Activated naive CD8-positive, alpha-beta T cell treated with anti-CD3 and anti-CD28 coated beads, Interleukin-2, amount 10 ng/mL, durations not matched to agents 7 days and 5 days (primary cell): ENCODE measurements at regions not wholly inside any gene's neighbourhood (a gene's known extent, or its start where the extent isn't known, plus 50 kb on each side); places are given as distances from the start of the nearest gene placed in this dataset.

Source experiments
- ATAC-seq: fragments of 150-1000 bp; cut with Tn5 transposase; one replicate; pipeline ENCODE4 v1.10.0; 2021; ENCODE audit warnings: low read depth, moderate library complexity
- POLR2A ChIA-PET: fragments of 350-600 bp; sonication (Branson Sonifier 250); formaldehyde crosslinking; loops from one replicate; lab custom pipeline; 2021; ENCODE audit warnings: antibody characterized with exemption; lab: Charles Lee
- DNase-seq: peaks from one replicate; pipeline ENCODE4 v3.0.0; 2021
- H3K27ac Mint-ChIP-seq: one replicate; pipeline ENCODE4 v1.8.0; 2022; ENCODE audit warnings: mild to moderate bottlenecking, mixed read lengths
- H3K27me3 Mint-ChIP-seq: one replicate; pipeline ENCODE4 v1.8.0; 2022; ENCODE audit warnings: mild to moderate bottlenecking, moderate library complexity, mixed read lengths
- H3K36me3 Mint-ChIP-seq: one replicate; pipeline ENCODE4 v1.8.0; 2021; ENCODE audit warnings: mild to moderate bottlenecking, mixed read lengths
- H3K4me1 Mint-ChIP-seq: one replicate; pipeline ENCODE4 v1.8.0; 2021; ENCODE audit warnings: mixed read lengths
- H3K4me3 Mint-ChIP-seq: one replicate; pipeline ENCODE4 v1.8.0; 2022; ENCODE audit warnings: mild to moderate bottlenecking, moderate library complexity, mixed read lengths
- H3K9me3 Mint-ChIP-seq: one replicate; pipeline ENCODE4 v1.8.0; 2021; ENCODE audit warnings: mixed read lengths

GRCh38 chr15:47561102-47561501, 156.2 kb upstream of the SEMA6D start:
- ATAC-seq = no peak
- no peak for DNase-seq
- no peaks in the 10 kb centered on the region for H3K36me3 Mint-ChIP-seq
- H3K9me3 Mint-ChIP-seq = peaks cover 6% of the 10 kb centered on the region
- no peak overlapping the region for H3K4me3 Mint-ChIP-seq
- POLR2A ChIA-PET = no interaction called here
- H3K4me1 Mint-ChIP-seq = no peaks in the 10 kb centered on the region
- no peak overlapping the region for H3K27ac Mint-ChIP-seq
- no peaks in the 10 kb centered on the region for H3K27me3 Mint-ChIP-seq

- no peak for ATAC-seq
- no peaks in the 10 kb centered on the region for H3K36me3 Mint-ChIP-seq
- no peak overlapping the region for H3K4me3 Mint-ChIP-seq
- no peak overlapping the region for H3K27ac Mint-ChIP-seq
- DNase-seq = no peak
- H3K4me1 Mint-ChIP-seq = no peaks in the 10 kb centered on the region
- H3K9me3 Mint-ChIP-seq = no peaks in the 10 kb centered on the region
- POLR2A ChIA-PET = no interaction called here
- H3K27me3 Mint-ChIP-seq = no peaks in the 10 kb centered on the region
Observed at GRCh38 chr15:47565949-47566348, 151.4 kb upstream of the SEMA6D start.

GRCh38 chr15:47566610-47567009, 150.7 kb upstream of the SEMA6D start:
- DNase-seq = no peak
- Mint-ChIP-seq H3K4me3 (no peak overlapping the region), H3K9me3 (no peaks in the 10 kb centered on the region), H3K36me3 (no peaks in the 10 kb centered on the region), H3K4me1 (no peaks in the 10 kb centered on the region), H3K27ac (no peak overlapping the region), H3K27me3 (no peaks in the 10 kb centered on the region)
- POLR2A ChIA-PET = no interaction called here
- no peak for ATAC-seq

GRCh38 chr15:47568030-47568429, 149.3 kb upstream of the SEMA6D start:
- POLR2A ChIA-PET = no interaction called here
- DNase-seq (no peak), ATAC-seq (no peak)
- H3K36me3 Mint-ChIP-seq = no peaks in the 10 kb centered on the region
- H3K27me3 Mint-ChIP-seq = no peaks in the 10 kb centered on the region
- H3K27ac Mint-ChIP-seq = no peak overlapping the region
- H3K4me3 Mint-ChIP-seq = no peak overlapping the region
- H3K9me3 Mint-ChIP-seq = no peaks in the 10 kb centered on the region
- H3K4me1 Mint-ChIP-seq = no peaks in the 10 kb centered on the region

- POLR2A ChIA-PET = no interaction called here
- no peaks in the 10 kb centered on the region for H3K36me3 Mint-ChIP-seq
- H3K27ac Mint-ChIP-seq = no peak overlapping the region
- ATAC-seq = no peak
- no peaks in the 10 kb centered on the region for H3K4me1 Mint-ChIP-seq
- DNase-seq = no peak
- no peaks in the 10 kb centered on the region for H3K27me3 Mint-ChIP-seq
- H3K9me3 Mint-ChIP-seq = no peaks in the 10 kb centered on the region
- no peak overlapping the region for H3K4me3 Mint-ChIP-seq
Observed at GRCh38 chr15:47570044-47570443, 147.3 kb upstream of the SEMA6D start.

GRCh38 chr15:47570451-47570850, 146.9 kb upstream of the SEMA6D start:
- Mint-ChIP-seq H3K9me3 (no peaks in the 10 kb centered on the region), H3K4me3 (no peak overlapping the region), H3K36me3 (no peaks in the 10 kb centered on the region), H3K4me1 (no peaks in the 10 kb centered on the region), H3K27me3 (no peaks in the 10 kb centered on the region), H3K27ac (no peak overlapping the region)
- DNase-seq = no peak
- POLR2A ChIA-PET = no interaction called here
- ATAC-seq = no peak

GRCh38 chr15:47570881-47571640, 146.2 kb upstream of the SEMA6D start:
- H3K36me3 Mint-ChIP-seq = no peaks in the 10 kb centered on the region
- DNase-seq (no peak), ATAC-seq (no peak)
- no peak overlapping the region for H3K27ac Mint-ChIP-seq
- no peaks in the 10 kb centered on the region for H3K9me3 Mint-ChIP-seq
- no peaks in the 10 kb centered on the region for H3K27me3 Mint-ChIP-seq
- no peaks in the 10 kb centered on the region for H3K4me1 Mint-ChIP-seq
- no peak overlapping the region for H3K4me3 Mint-ChIP-seq
- POLR2A ChIA-PET = no interaction called here

- Mint-ChIP-seq H3K27me3 (no peaks in the 10 kb centered on the region), H3K27ac (no peak overlapping the region), H3K4me3 (no peak overlapping the region), H3K36me3 (no peaks in the 10 kb centered on the region), H3K4me1 (no peaks in the 10 kb centered on the region), H3K9me3 (no peaks in the 10 kb centered on the region)
- DNase-seq = no peak
- ATAC-seq = no peak
- POLR2A ChIA-PET = no interaction called here
Observed at GRCh38 chr15:47573673-47574072, 143.6 kb upstream of the SEMA6D start.

- Mint-ChIP-seq H3K27ac (no peak overlapping the region), H3K9me3 (no peaks in the 10 kb centered on the region), H3K36me3 (no peaks in the 10 kb centered on the region), H3K27me3 (no peaks in the 10 kb centered on the region), H3K4me1 (no peaks in the 10 kb centered on the region), H3K4me3 (no peak overlapping the region)
- DNase-seq (no peak), ATAC-seq (no peak)
- POLR2A ChIA-PET = no interaction called here
Observed at GRCh38 chr15:47577000-47577399, 140.3 kb upstream of the SEMA6D start.

- Mint-ChIP-seq H3K4me1 (no peaks in the 10 kb centered on the region), H3K27me3 (no peaks in the 10 kb centered on the region), H3K36me3 (no peaks in the 10 kb centered on the region), H3K27ac (no peak overlapping the region), H3K9me3 (no peaks in the 10 kb centered on the region), H3K4me3 (no peak overlapping the region)
- ATAC-seq = no peak
- DNase-seq = no peak
- POLR2A ChIA-PET = no interaction called here
Observed at GRCh38 chr15:47577461-47577860, 139.8 kb upstream of the SEMA6D start.

GRCh38 chr15:47582233-47582632, 135.1 kb upstream of the SEMA6D start:
- H3K4me1 Mint-ChIP-seq = no peaks in the 10 kb centered on the region

GRCh38 chr15:47584316-47584715, 133.0 kb upstream of the SEMA6D start:
- H3K27ac Mint-ChIP-seq = no peak overlapping the region
- no peaks in the 10 kb centered on the region for H3K36me3 Mint-ChIP-seq
- no peaks in the 10 kb centered on the region for H3K27me3 Mint-ChIP-seq
- POLR2A ChIA-PET = no interaction called here
- ATAC-seq (no peak), DNase-seq (no peak)
- no peak overlapping the region for H3K4me3 Mint-ChIP-seq
- H3K4me1 Mint-ChIP-seq = no peaks in the 10 kb centered on the region
- H3K9me3 Mint-ChIP-seq = peaks cover under 1% of the 10 kb centered on the region

More at GRCh38 chr15:47582233-47582632, 135.1 kb upstream of the SEMA6D start:
- Mint-ChIP-seq H3K27ac (no peak overlapping the region), H3K4me3 (no peak overlapping the region), H3K36me3 (no peaks in the 10 kb centered on the region), H3K9me3 (no peaks in the 10 kb centered on the region), H3K27me3 (no peaks in the 10 kb centered on the region)
- DNase-seq (no peak), ATAC-seq (no peak)
- POLR2A ChIA-PET = no interaction called here

- no peaks in the 10 kb centered on the region for H3K27me3 Mint-ChIP-seq
- H3K27ac Mint-ChIP-seq = no peak overlapping the region
- H3K4me3 Mint-ChIP-seq = no peak overlapping the region
- POLR2A ChIA-PET = no interaction called here
- ATAC-seq (no peak), DNase-seq (no peak)
- peaks cover 4% of the 10 kb centered on the region for H3K9me3 Mint-ChIP-seq
- no peaks in the 10 kb centered on the region for H3K4me1 Mint-ChIP-seq
- no peaks in the 10 kb centered on the region for H3K36me3 Mint-ChIP-seq
Observed at GRCh38 chr15:47586653-47587224, 130.6 kb upstream of the SEMA6D start.

- Mint-ChIP-seq H3K9me3 (peaks cover 4% of the 10 kb centered on the region), H3K27ac (no peak overlapping the region), H3K4me1 (no peaks in the 10 kb centered on the region), H3K27me3 (no peaks in the 10 kb centered on the region), H3K4me3 (no peak overlapping the region), H3K36me3 (no peaks in the 10 kb centered on the region)
- POLR2A ChIA-PET = no interaction called here
- ATAC-seq = no peak
- no peak for DNase-seq
Observed at GRCh38 chr15:47587940-47588802, 129.1 kb upstream of the SEMA6D start.
